Testis (tissue), 2 donors: ENCODE measurements at regions not wholly inside any gene's neighbourhood (a gene's known extent, or its start where the extent isn't known, plus 50 kb on each side); places are given as distances from the start of the nearest gene placed in this dataset.

Experiments
- DNase-seq: peaks from one replicate; pipeline ENCODE4 v3.0.0-alpha.2; 2019
- H3K27ac ChIP-seq, 2 donors: fragments of 200-600 bp; sonication (generic); one replicate each; pipeline ENCODE4 v1.5.1; 2019
- H3K27me3 ChIP-seq: fragments of 200-600 bp; sonication (generic); one replicate; pipeline ENCODE4 v1.5.1; 2019
- H3K36me3 ChIP-seq: fragments of 200-600 bp; sonication (generic); one replicate; pipeline ENCODE4 v1.5.1; 2017; ENCODE audit warnings: low read depth; ENCODE audit errors: missing control alignments
- H3K4me1 ChIP-seq: fragments of 200-600 bp; sonication (generic); one replicate; pipeline ENCODE4 v1.5.1; 2019
- H3K4me3 ChIP-seq, 2 donors: fragments of 200-600 bp; sonication (generic); one replicate each; pipeline ENCODE4 v1.5.1; 2017 to 2019
- H3K9me3 ChIP-seq: fragments of 200-600 bp; sonication (generic); one replicate; pipeline ENCODE4 v1.5.1; 2017
- POLR2A ChIP-seq: fragments of 450-650 bp; IDR thresholded peaks from one replicate; pipeline ENCODE4 v1.6.1; 2017; ENCODE audit warnings: antibody characterized with exemption, mild to moderate bottlenecking, moderate library complexity
- WGBS, 2 donors: methylation state at CpG; one replicate each; pipeline ENCODE4 v1.1.5; 2018; 5-methylcytosine and 5-hydroxymethylcytosine counted together
- intact Hi-C: fragments of 100-400 bp; cut with DNase I; formaldehyde crosslinking; loops from one replicate; pipeline ENCODE4 v1.15.1; 2023; ENCODE audit warnings: low total_unique reads
- TF ChIP-seq, protein P1 (sequence below), 3 experiments: fragments of 450-650 bp in 2 of 3; fragments of 200-600 bp in 1 of 3; sonication (generic) in 1 of 3; IDR thresholded peaks; one replicate each; pipeline ENCODE4 v1.5.1; 2016 to 2019; ENCODE audit warnings: antibody characterized with exemption in 3 of 3, mild to moderate bottlenecking in 2 of 3, moderate library complexity in 1 of 3

DNA sequence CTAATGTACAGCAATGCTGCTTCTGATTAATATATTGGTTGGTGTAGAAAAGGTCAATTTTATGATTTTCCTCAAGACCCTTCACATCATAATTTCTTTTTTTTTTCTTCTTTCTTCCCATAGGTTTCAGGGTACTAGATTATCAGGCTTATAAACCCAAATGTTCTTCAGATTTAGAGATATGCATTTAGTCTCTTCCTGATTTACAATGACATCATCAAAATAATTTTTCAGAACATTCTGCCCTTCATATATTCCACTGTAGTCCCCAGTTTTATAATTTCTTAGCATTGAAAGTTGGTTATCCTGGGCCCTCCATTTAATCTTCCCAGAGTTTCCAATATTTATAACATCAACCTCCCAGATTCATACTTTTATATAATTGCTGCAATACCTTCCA, 226.7 kb upstream of the LRFN5 start:
- no peak overlapping the region for H3K27ac ChIP-seq
- H3K27me3 ChIP-seq, result no peaks in the 10 kb centered on the region
- intact Hi-C loops, result no loop called here
- no peak for TF ChIP-seq POLR2A
- TF ChIP-seq, protein P1, sequence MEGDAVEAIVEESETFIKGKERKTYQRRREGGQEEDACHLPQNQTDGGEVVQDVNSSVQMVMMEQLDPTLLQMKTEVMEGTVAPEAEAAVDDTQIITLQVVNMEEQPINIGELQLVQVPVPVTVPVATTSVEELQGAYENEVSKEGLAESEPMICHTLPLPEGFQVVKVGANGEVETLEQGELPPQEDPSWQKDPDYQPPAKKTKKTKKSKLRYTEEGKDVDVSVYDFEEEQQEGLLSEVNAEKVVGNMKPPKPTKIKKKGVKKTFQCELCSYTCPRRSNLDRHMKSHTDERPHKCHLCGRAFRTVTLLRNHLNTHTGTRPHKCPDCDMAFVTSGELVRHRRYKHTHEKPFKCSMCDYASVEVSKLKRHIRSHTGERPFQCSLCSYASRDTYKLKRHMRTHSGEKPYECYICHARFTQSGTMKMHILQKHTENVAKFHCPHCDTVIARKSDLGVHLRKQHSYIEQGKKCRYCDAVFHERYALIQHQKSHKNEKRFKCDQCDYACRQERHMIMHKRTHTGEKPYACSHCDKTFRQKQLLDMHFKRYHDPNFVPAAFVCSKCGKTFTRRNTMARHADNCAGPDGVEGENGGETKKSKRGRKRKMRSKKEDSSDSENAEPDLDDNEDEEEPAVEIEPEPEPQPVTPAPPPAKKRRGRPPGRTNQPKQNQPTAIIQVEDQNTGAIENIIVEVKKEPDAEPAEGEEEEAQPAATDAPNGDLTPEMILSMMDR (IDR thresholded peaks at IDR 0.05), result no peak
- H3K9me3 ChIP-seq, result no peaks in the 10 kb centered on the region
- no peaks in the 10 kb centered on the region for H3K4me1 ChIP-seq
- no peaks in the 10 kb centered on the region for H3K36me3 ChIP-seq
- H3K4me3 ChIP-seq, result no peak overlapping the region
- no peak for DNase-seq

DNA sequence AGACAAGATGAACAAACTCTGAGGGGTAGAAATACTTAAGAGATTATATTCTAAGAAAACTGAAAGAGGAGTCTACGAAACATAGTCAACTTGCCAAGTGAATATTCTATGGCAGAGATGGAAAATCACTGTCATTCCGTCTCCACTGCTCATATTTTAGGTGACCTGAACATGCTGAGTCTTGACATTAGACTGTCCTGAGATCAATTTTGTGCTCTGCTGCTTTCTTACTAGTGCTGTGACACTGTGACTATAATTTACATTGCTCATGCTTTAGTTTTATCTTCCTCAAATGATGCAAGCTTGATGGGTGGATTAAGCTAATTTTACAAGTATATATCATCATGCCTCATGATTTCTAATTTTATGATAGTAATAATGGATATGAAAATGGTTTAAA, 228.2 kb upstream of the LRFN5 start:
- TF ChIP-seq, protein P1 (IDR thresholded peaks at IDR 0.05), result no peak
- no peak for TF ChIP-seq POLR2A

DNA sequence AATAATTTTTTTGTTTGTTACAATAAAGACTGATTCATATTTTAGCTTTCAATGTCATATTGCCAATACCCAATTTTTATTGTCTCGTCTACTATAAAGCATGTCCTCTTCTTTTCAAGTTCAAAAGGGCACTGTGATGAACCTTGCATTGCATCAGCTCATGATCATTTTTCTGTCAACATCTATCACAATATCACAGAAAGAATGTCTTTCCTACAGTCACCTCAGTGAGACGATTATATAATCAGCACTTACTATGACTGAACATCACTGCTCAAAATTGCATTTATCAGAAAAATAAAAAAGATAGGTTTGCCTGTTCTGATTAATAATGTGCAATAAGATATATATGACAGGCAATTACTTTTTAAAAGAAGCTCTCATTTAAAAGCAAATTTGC, 228.7 kb upstream of the LRFN5 start:
- WGBS, 2 donors, result 85 to 89% methylated on average over 2 of the region's 2 CpGs
- Histone ChIP-seq H3K36me3 (no peaks in the 10 kb centered on the region), H3K27ac (no peak overlapping the region), H3K9me3 (no peaks in the 10 kb centered on the region), H3K27me3 (no peaks in the 10 kb centered on the region), H3K4me1 (no peaks in the 10 kb centered on the region), H3K4me3 (no peak overlapping the region)
- TF ChIP-seq, protein P1 (IDR thresholded peaks at IDR 0.05), result no peak
- DNase-seq, result no peak
- intact Hi-C loops, result no loop called here

More for the DNA sequence above, 228.2 kb upstream of the LRFN5 start:
- Histone ChIP-seq H3K27me3 (no peaks in the 10 kb centered on the region), H3K4me3 (no peak overlapping the region), H3K4me1 (no peaks in the 10 kb centered on the region), H3K27ac (no peak overlapping the region), H3K9me3 (no peaks in the 10 kb centered on the region), H3K36me3 (no peaks in the 10 kb centered on the region)
- 75 to 87% methylated on average over 2 of the region's 2 CpGs for WGBS, 2 donors
- DNase-seq, result no peak
- intact Hi-C loops, result no loop called here

DNA sequence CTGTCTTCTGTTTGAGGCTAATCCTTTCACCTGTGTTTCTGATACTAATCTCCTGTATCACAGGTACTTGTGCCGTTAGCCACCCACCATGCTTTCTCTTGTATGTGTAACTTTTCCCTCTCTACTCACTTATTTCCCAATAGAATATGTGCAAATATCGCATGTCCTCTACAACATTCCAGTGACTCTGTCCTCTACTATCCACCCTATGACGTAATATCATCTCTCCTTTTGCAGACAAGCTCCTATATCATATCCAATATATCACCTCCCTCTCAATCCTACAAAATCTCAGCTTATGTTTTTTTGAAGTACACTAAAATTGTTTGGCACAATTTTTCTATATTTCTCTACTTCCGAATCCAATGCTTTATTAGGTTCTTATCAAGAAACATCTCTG, 232.6 kb upstream of the LRFN5 start:
- TF ChIP-seq, protein P1 (IDR thresholded peaks at IDR 0.05), result no peak
- no peak for TF ChIP-seq POLR2A
- intact Hi-C loops, result no loop called here
- WGBS, 2 donors, result 85 to 96% methylated on average over 4 of the region's 4 CpGs
- no peaks in the 10 kb centered on the region for H3K27me3 ChIP-seq
- H3K4me3 ChIP-seq, result no peak overlapping the region
- DNase-seq, result no peak
- no peaks in the 10 kb centered on the region for H3K9me3 ChIP-seq
- H3K36me3 ChIP-seq, result no peaks in the 10 kb centered on the region
- H3K27ac ChIP-seq, result no peak overlapping the region
- no peaks in the 10 kb centered on the region for H3K4me1 ChIP-seq

DNA sequence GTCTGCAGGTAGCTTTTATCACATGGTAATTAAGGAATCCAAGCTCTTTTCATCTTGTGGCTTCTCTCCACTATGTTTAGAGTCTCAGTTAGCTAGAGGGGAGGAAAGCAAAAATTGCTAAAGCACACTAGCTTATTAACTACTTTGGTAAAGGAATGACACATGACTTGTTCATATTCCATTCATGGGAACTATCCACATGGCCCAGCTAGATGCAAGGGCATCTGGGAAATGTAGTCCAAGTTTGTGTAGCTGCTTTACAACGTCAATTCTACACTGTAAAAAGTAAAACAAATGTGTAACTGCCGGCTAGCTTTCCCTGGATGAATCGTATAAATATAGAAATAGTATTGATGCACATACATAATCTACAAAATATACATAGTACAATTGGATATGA, 244.5 kb upstream of the LRFN5 start:
- H3K27me3 ChIP-seq, result no peaks in the 10 kb centered on the region
- H3K4me3 ChIP-seq, result no peak overlapping the region
- no peaks in the 10 kb centered on the region for H3K36me3 ChIP-seq
- intact Hi-C loops, result no loop called here
- no peak overlapping the region for H3K27ac ChIP-seq
- H3K4me1 ChIP-seq, result no peaks in the 10 kb centered on the region
- WGBS, 2 donors, result 73 to 77% methylated on average over 3 of the region's 3 CpGs
- H3K9me3 ChIP-seq, result no peaks in the 10 kb centered on the region
- no peak for DNase-seq
- TF ChIP-seq, protein P1 (IDR thresholded peaks at IDR 0.05), result no peak
- no peak for TF ChIP-seq POLR2A
